HL-60 (cell line): ENCODE measurements at regions not wholly inside any gene's neighbourhood (a gene's known extent, or its start where the extent isn't known, plus 50 kb on each side); places are given as distances from the start of the nearest gene placed in this dataset.
A peak's percentile ranks its signal among the peaks of the same experiment; 100 is the strongest.

Experiments used
- DNase-seq, 2 experiments: peaks; one replicate each; pipeline ENCODE4 v3.0.0-alpha.2; 2010 to 2020; ENCODE audit warnings: low read depth in 1 of 2, low spot score in 1 of 2
- H3K27ac ChIP-seq: fragments of 250-450 bp; sonication (Bioruptor Pico); replicated peaks from 2 replicates; pipeline ENCODE4 v1.5.1; 2020; ENCODE audit warnings: mild to moderate bottlenecking, moderate library complexity
- H3K27me3 ChIP-seq: fragments of 250-450 bp; sonication (Bioruptor Pico); 2 replicates; pipeline ENCODE4 v1.5.1; 2021; ENCODE audit warnings: mild to moderate bottlenecking, moderate library complexity; ENCODE audit not compliant: insufficient read depth, poor library complexity, severe bottlenecking
- H3K4me3 ChIP-seq: replicated peaks from 2 replicates; pipeline ENCODE4 v1.5.1; 2011; ENCODE audit warnings: mild to moderate bottlenecking, control low read depth, low read length; ENCODE audit not compliant: insufficient read depth
- CTCF ChIP-seq: IDR thresholded peaks from one replicate; pipeline ENCODE4 v1.5.1; 2011; ENCODE audit warnings: low read length, control low read depth, inconsistent platforms; ENCODE audit not compliant: insufficient read depth
- GABPA ChIP-seq: IDR thresholded peaks from 2 replicates; pipeline ENCODE4 v1.6.1; 2012; ENCODE audit warnings: low read depth
- POLR2AphosphoS5 ChIP-seq: IDR thresholded peaks from 2 replicates; pipeline ENCODE4 v1.6.1; 2012; ENCODE audit warnings: low read depth
- REST ChIP-seq: IDR thresholded peaks from 2 replicates; pipeline ENCODE4 v1.6.1; 2012; ENCODE audit warnings: low read depth; ENCODE audit not compliant: insufficient replicate concordance
- SPI1 ChIP-seq: IDR thresholded peaks from 2 replicates; pipeline ENCODE4 v1.6.1; 2012; ENCODE audit warnings: low read depth, mild to moderate bottlenecking, borderline replicate concordance

GRCh38 chr5:17440766-17441165, 57.3 kb upstream of the TAF11L2 start:
- H3K27me3 ChIP-seq = no peaks in the 10 kb centered on the region
- H3K4me3 ChIP-seq = no peak overlapping the region
- no peak for DNase-seq
- no peak for TF ChIP-seq SPI1
- no peak for TF ChIP-seq POLR2AphosphoS5
- peak overlapping the region; percentile 21; the same call in 1 of the 2 replicates for H3K27ac ChIP-seq

- Histone ChIP-seq H3K4me3 (no peak overlapping the region), H3K27ac (peak overlapping the region; percentile 21; the same call in 1 of the 2 replicates), H3K27me3 (no peaks in the 10 kb centered on the region)
- TF ChIP-seq SPI1 = no peak
- no peak for TF ChIP-seq CTCF
- no peak for TF ChIP-seq GABPA
- TF ChIP-seq POLR2AphosphoS5 = no peak
- no peak for TF ChIP-seq REST
- DNase-seq = no peak
These were observed 56.7 kb upstream of the TAF11L2 start for GRCh38 chr5:17441351-17441750.

GRCh38 chr5:17443333-17444130, 54.5 kb upstream of the TAF11L2 start:
- Histone ChIP-seq H3K27ac (peak overlapping the region; percentile 85), H3K4me3 (no peak overlapping the region), H3K27me3 (no peaks in the 10 kb centered on the region)
- TF ChIP-seq POLR2AphosphoS5 = peak; percentile 87
- no peak for TF ChIP-seq CTCF
- TF ChIP-seq REST = peak; percentile 59
- peak; percentile 70 for TF ChIP-seq GABPA
- TF ChIP-seq SPI1 = peak; percentile 1; the same call in 1 of the 2 replicates
- peak; percentile 74 to 95 for DNase-seq

GRCh38 chr5:17444496-17444895, 53.5 kb upstream of the TAF11L2 start:
- TF ChIP-seq GABPA = no peak
- TF ChIP-seq CTCF = no peak
- no peak for TF ChIP-seq REST
- TF ChIP-seq POLR2AphosphoS5 = no peak
- no peak for TF ChIP-seq SPI1
- Histone ChIP-seq H3K27me3 (no peaks in the 10 kb centered on the region), H3K27ac (peak overlapping the region; percentile 85), H3K4me3 (no peak overlapping the region)
- no peak for DNase-seq
